ENCODE measurements at regions not wholly inside any gene's neighbourhood (a gene's known extent, or its start where the extent isn't known, plus 50 kb on each side); places are given as distances from the start of the nearest gene placed in this dataset.

GRCh38 chr2:181356526-181357130, 100.6 kb upstream of the ITGA4 start:
- TF ChIP-seq CTCF (IDR thresholded peaks at IDR 0.05), result no peak
- ATAC-seq (no peak), DNase-seq (no peak)
- intact Hi-C loops (cut with DNase I), result no loop called here
- no peaks in the 10 kb centered on the region for H3K36me3 ChIP-seq (replicated peaks in 1 of 2; ENCODE audit: insufficient read depth in 1 of 2, low read depth in 2 of 2)
- no peaks in the 10 kb centered on the region for H3K4me1 ChIP-seq
- WGBS, 2 donors, result 36 to 47% methylated on average over 1 of the region's 1 CpG
- H3K9me3 ChIP-seq, result no peaks in the 10 kb centered on the region
- no peaks in the 10 kb centered on the region for H3K27me3 ChIP-seq
- no peak overlapping the region for H3K4me3 ChIP-seq
- no peak overlapping the region for H3K27ac ChIP-seq

DNA sequence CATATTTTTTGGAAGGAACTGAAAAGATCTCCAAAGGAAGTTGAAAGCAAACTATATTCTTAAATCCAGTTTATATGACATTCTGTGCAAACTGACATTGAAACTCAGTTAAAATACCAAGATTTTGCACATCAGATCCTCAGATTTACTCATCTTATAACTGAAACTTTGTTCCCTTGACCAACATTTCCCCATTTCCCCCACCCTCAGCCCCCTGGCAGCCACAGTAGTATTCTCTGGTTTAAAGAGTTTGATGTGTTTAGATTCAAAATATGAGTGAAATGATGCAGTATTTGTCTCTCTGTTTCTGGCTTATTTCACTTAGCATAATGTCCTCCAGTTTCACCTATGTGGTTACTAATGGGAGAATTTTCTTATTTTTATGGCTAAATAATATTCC, 99.2 kb upstream of the ITGA4 start:
- DNase-seq (no peak), ATAC-seq (no peak)
- intact Hi-C loops (cut with DNase I), result no loop called here
- no peak overlapping the region for H3K27ac ChIP-seq
- no peaks in the 10 kb centered on the region for H3K27me3 ChIP-seq
- no peaks in the 10 kb centered on the region for H3K36me3 ChIP-seq (replicated peaks in 1 of 2; ENCODE audit: insufficient read depth in 1 of 2, low read depth in 2 of 2)
- no peak for TF ChIP-seq CTCF (IDR thresholded peaks at IDR 0.05)
- TF ChIP-seq POLR2A (IDR thresholded peaks at IDR 0.05), result no peak
- H3K9me3 ChIP-seq, result no peaks in the 10 kb centered on the region
- H3K4me3 ChIP-seq, result no peak overlapping the region
- no peaks in the 10 kb centered on the region for H3K4me1 ChIP-seq

DNA sequence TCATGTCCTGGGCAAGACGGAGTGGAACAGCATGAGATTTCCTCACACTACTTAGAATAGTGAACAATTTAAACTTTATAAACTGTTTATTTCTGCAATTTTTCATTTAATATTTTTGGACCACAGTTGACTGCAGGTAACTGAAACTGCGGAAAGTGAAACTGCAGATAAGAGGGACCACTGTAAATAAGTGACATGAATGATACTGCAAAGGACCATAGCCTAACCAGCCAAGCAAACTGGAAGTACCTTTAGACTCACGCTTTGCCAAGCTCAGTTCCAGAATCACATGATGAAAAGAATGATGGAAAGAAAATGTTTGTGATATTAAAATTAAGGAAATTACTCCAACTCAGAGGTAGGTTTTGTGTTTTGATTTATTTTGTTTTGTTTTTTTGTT, 94.6 kb upstream of the ITGA4 start:
- 68 to 69% methylated on average over 3 of the region's 3 CpGs for WGBS, 2 donors
- no peaks in the 10 kb centered on the region for H3K4me1 ChIP-seq
- no peaks in the 10 kb centered on the region for H3K36me3 ChIP-seq (replicated peaks in 1 of 2; ENCODE audit: insufficient read depth in 1 of 2, low read depth in 2 of 2)
- ATAC-seq (no peak), DNase-seq (no peak)
- H3K27ac ChIP-seq, result no peak overlapping the region
- no peaks in the 10 kb centered on the region for H3K9me3 ChIP-seq
- H3K4me3 ChIP-seq, result no peak overlapping the region
- no peak for TF ChIP-seq POLR2A (IDR thresholded peaks at IDR 0.05)
- no peak for TF ChIP-seq CTCF (IDR thresholded peaks at IDR 0.05)
- H3K27me3 ChIP-seq, result no peaks in the 10 kb centered on the region
- intact Hi-C loops (cut with DNase I), result no loop called here

DNA sequence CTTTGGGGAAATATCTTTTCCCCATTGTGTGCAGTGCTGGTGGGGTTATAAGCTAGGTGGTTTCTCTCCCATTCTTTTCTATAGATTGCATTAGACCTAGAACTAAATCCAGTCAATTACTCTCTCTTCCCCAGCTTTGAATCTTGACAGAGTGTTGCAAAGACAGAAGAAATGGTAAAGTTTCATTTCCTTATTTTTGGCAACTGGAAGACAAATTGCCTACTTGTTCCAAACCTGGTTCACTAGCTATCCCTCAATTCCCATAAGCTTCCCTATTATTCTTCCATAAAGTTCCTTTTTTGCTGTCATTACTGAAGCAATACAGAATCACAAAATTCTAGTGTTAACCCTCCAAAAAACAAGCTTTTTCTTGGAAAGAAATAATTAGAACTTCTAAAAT, 94.0 kb upstream of the ITGA4 start:
- intact Hi-C loops (cut with DNase I), result no loop called here
- DNase-seq, result no peak
- Histone ChIP-seq H3K27ac (no peak overlapping the region), H3K4me1 (no peaks in the 10 kb centered on the region), H3K4me3 (no peak overlapping the region), H3K27me3 (no peaks in the 10 kb centered on the region), H3K9me3 (no peaks in the 10 kb centered on the region), H3K36me3 (replicated peaks in 1 of 2; ENCODE audit: insufficient read depth in 1 of 2, low read depth in 2 of 2) (no peaks in the 10 kb centered on the region)
- ATAC-seq, result no peak
- TF ChIP-seq CTCF (IDR thresholded peaks at IDR 0.05) (no peak), POLR2A (IDR thresholded peaks at IDR 0.05) (no peak)

DNA sequence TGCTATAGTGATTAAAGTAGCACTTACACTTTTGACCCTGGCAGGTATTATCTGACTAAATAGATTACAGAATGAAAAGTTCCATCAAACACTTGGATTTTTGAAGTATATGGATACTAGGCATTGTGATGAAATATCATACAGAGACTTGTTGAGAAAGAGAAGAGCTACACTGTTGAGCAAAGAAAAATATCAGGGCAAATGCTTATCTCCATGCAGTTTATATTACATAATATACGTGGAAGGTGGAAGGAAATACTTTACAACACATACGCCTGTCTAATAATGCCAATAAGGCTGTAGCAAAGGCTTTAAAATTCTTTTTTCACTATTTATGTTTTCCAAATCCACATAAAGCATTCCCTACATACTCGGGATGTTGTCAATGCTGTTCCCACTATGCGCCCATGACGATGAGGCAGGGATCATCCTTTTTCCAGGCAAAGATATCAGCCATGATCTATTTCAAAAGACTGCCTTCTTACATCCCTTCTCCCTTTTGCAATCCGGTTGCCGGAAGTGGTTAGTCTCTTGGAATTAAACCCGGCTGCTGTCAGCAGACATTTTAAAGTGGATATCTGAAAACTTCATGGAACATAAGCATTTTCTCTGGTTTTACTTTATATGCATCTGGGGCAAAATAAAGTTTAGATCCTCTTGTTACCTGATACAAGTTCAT, 92.6 kb upstream of the ITGA4 start:
- Histone ChIP-seq H3K27ac (no peak overlapping the region), H3K4me3 (no peak overlapping the region), H3K4me1 (no peaks in the 10 kb centered on the region), H3K36me3 (replicated peaks in 1 of 2; ENCODE audit: insufficient read depth in 1 of 2, low read depth in 2 of 2) (no peaks in the 10 kb centered on the region), H3K27me3 (no peaks in the 10 kb centered on the region), H3K9me3 (no peaks in the 10 kb centered on the region)
- WGBS, 2 donors, result 50 to 76% methylated on average over 8 of the region's 8 CpGs
- ATAC-seq (no peak), DNase-seq (no peak)
- no peak for TF ChIP-seq CTCF (IDR thresholded peaks at IDR 0.05)
- TF ChIP-seq POLR2A (IDR thresholded peaks at IDR 0.05), result no peak
- intact Hi-C loops (cut with DNase I), result no loop called here
